ENCODE measurements at regions not wholly inside any gene's neighbourhood (a gene's known extent, or its start where the extent isn't known, plus 50 kb on each side); places are given as distances from the start of the nearest gene placed in this dataset.
"Not testable (repeated sequence)": the region's sequence is repeated elsewhere in the genome, so short reads cannot be mapped to it uniquely, and the experiment has no call there.

DNA sequence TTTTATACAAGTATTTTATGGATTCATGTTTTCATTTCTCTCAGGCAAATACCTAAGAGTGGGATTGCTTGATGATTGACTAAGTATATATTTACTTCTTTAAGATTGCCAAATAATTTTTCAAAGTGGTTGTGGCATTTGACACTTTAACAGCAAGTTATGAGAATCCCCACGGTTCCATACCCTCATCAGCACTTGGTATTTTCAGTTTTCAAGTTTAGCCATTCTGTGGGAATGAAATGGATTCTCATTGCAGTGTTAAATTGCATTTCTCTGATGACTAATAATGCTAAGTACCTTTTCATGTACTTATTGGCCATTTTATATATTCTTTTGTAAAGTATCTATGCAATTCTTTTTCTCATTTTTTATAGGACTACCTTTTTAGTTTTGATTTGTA, 301.5 kb upstream of the DIO3 start:
- no peak for DNase-seq (ENCODE audit: low read depth, low spot score)

DNA sequence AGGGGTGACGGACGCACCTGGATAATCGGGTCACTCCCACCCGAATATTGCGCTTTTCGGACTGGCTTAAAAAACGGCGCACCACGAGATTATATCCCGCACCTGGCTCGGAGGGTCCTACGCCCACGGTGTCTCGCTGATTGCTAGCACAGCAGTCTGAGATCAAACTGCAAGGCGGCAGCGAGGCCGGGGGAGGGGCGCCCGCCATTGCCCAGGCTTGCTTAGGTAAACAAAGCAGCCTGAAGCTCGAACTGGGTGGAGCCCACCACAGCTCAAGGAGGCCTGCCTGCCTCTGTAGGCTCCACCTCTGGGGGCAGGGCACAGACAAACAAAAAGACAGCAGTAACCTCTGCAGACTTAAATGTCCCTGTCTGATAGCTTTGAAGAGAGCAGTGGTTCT, 294.9 kb upstream of the DIO3 start:
- DNase-seq (ENCODE audit: low read depth, low spot score): not testable (repeated sequence)

DNA sequence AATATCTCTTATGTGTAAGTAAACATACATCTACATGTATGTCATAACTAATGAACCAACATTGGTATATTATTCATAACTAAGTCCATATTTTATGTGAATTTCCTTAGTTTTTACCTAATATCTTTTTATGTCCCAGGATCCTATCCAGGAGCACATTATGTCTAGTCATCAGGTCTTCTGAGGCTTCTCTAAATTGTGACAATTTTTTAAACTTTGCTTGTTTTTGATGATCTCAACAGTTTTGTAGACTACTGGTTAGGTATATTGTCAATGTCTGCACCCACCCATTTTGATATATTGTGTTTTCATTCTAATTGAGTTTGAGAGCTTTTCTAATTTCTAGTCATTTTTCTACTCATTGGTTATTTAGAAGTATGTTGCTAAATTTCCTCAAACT, 288.2 kb upstream of the DIO3 start:
- no peak for DNase-seq (ENCODE audit: low read depth, low spot score)

DNA sequence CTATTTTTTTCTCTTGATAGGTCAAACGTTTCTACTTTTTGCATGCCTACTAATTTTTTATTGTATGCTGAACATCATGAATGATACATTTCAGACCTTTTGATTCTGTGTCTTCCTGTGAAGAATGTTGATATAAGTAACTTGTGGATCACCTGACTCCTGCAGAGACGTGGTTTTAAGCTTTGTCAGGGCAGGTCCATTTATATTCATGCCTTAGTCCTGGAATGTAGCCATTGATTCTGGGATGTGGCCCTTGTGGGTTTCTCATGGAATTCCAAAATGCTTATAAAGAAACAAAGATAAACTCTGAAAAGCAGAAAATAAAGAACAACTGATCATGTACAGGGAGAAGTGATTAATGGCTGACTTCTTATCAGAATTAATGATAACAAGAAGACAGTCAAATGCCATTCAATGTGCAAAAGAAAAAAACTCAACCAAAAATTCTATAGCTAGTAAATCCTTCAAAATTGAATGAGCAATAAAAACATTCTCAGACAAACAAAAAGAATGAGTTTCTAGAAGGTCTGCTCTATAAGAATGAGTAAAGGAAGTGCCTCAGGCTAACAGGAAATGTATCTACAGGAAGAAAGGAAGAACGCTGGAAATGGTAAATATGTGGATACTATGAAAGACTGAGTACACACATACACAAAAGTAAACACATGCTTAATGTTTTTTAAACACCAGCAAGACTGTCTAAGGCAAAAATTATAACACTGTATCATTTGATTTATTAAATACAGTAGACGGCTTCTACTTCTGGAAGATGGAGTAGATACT, 284.8 kb upstream of the DIO3 start:
- DNase-seq (ENCODE audit: low read depth, low spot score): no peak

DNA sequence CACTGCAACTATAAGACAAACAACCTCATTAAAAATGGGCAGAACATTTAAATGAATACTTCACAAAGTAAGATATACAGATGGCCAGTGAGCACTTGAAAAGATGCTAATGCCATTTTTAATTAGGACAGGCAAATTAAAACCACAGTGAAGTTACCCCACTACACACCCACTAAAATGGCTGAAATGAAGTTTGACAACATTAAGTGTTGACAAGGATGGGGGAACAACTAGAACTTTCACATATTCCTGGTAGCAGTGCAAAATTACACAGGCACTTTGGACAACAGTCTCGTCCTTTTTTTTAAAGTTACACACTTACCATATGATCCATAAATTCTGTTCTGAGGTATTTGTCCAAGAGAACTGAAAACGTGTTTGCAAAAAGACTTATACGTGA, 278.9 kb upstream of the DIO3 start:
- no peak for DNase-seq (ENCODE audit: low read depth, low spot score)

DNA sequence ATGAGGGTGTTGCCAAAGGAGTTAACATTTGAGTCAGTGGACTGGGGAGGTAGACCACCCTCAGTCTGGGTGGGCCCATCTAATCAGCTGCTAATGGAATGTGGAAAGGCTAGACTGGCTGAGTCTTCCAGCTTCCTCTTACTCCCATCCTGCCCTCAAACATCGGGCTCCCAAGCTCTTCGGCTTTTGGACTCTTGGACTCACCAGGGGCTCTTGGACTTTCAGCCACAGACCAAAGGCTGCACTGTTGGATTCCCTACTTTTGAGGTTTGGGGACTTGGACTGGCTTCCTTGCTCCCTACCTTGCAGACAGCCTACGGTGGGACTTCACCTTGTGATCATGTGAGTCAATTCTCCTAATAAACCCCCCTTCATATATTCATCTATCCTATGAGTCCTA, 276.6 kb upstream of the DIO3 start:
- no peak for DNase-seq (ENCODE audit: low read depth, low spot score)

DNA sequence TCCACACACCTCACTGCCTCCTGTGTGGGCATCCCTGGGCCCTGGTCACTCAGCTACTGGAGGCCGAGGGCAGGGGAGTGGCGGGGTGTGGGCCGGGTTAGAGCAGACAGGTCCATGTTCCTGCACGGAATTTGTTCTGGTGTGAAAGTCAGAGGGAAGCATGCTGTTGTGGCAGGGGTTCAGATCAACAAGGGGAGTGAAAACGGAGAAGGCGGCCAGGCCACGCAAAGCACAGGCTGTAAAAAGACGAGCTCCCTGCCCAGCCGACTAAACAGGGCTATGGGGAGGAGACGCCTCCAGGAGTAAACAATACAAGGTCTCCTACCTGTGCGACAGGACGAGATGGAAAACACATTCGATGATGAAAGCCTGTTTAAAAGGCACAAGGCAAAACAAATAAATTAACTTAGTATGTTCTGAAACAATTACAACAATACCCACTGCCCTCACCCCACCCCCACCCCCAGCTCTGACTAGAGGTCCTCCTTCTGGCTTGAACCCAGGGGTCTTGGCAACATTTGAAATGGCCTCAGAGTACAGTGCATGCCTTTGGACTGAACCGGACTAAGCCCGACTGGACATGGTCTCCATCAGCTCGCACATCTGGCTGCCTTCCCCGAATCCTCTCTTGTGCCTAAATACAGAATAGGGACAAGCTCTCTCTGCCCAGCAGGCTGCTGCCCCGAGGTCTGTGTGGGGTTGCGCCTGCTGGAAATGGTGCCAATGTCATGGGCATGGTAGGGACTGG, 274.9 kb upstream of the DIO3 start:
- DNase-seq (ENCODE audit: low read depth, low spot score): no peak

DNA sequence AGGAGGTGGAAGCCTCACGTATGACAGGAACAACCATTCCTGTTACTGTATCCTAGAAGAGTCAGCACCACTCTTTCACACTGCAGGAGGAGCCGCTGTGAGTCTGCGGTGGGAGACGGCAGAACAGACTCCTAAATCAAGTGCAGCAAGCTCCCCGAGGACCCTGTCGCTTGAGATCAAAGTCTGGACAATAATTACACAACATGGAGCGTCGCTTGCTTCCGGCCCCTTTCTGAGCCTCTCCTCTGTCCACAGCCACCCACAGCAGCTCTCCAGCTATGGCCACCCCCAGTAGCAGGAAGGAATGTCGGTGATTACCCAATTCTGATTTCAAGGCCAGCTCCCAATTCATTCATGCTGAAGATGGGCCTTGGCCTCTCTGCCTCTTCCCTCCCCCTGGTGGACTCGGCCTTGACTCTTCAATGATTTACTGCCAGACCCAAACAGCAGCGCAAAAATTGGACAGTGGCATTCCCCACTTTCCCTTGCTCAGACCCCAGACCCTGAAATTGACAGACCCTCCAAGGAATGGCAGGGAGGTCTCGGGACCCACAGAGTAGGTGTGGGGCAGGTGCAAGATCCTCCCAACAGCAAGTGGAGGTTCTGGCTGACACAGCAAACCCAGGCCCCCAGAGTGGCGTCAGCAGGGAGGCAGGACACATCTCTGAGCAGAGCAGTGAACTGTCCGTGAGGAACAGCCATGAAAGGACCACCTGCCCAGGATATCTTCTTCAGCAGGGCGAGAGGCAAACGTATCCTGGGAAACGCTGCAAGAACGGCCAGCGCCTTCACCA, 272.7 kb upstream of the DIO3 start:
- DNase-seq (ENCODE audit: low read depth, low spot score): no peak

DNA sequence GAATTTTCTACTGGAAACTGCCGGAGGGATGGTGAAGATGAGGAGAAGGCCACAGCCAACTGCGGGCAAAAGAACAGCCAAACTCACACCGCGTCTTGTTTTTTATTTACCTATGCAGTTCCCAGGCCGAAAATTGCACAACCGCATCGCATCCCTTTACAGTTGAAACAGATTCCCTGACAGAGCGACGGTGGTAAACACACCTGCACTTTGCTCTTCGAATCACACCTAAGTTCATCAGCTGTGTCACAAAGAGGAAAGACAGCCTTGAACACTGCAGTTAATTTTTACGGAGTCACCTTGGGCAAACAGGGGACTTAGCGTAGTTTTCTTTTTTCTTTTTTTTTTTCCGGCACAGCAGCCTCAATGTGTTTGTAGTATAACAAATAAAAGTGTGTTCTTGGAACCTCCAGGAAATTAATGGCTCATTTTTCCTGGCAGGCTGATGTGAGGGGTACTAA, 272.0 kb upstream of the DIO3 start:
- no peak for DNase-seq (ENCODE audit: low read depth, low spot score)

DNA sequence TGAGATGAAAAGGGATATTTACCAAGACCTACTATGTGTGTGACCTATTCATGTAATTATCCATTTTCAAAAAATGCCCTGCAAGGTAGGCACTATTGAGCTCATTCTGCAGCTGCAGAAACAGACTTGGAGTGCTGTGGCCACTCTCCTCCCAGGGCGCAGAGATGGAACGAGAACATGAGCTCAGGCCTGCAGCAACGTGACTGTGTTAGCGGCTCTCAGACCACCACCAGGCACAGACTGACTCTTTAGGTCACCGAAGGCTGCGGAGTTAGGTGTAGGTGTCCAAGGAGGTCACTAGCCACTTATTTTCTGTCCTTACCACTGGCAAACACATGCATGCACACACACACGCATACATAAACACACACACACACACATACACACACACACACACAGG, 271.4 kb upstream of the DIO3 start:
- DNase-seq (ENCODE audit: low read depth, low spot score): no peak

DNA sequence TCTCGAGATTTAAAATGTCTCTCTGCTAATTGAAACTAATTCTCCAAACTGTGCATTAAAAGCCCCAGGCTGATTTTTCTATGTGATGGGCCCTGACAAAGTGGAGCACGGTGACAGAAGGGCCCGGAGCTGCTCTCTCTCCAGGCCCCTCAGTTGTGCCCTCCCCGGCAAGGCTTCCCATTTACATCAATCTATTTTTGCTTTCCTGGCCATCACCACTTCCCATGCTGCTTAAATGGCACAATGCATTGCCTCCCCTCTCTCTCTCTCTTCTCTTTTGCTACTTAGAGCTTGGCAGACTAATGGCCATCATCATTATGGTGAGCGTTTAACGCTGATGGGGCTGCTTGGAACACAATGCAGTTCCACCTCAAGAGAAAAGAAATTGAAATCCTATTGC, 270.7 kb upstream of the DIO3 start:
- DNase-seq (ENCODE audit: low read depth, low spot score): no peak

DNA sequence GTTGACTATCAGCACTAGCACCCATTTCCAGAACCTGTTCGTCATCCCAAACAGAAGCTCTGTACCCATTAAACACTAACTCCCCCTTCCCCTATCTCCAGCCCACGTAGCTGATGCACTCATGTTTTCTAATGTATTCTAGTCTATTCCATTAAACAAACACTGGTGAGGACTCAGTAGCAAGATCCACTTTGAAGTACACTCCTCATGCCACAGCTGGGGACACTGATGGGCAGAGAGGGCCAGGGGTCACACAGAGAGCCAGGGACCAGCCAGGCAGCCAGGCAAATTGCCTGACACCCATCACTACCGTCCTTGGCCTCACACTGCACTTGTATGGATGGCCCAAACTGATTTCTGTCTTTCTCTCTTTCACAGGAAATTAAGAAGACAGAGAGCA, 269.9 kb upstream of the DIO3 start:
- DNase-seq (ENCODE audit: low read depth, low spot score): no peak

DNA sequence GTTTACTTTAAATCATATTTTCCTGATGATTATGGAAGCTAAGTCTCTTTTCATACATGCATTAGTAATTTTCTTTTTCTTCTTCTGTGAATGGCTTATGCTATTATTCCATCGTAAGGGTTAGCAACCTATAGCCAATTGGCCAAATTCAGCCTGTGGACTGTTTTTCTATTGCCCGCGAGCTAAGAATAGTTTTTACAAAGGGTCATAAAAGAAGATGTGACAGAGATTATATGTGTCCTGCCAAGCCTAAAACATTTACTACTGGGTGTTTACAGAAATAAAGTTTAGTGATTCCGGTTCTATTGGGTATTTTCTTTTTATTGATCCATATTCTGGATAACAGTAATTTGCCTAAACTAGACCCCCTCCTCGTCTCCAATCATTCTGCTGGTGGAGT, 268.8 kb upstream of the DIO3 start:
- no peak for DNase-seq (ENCODE audit: low read depth, low spot score)

DNA sequence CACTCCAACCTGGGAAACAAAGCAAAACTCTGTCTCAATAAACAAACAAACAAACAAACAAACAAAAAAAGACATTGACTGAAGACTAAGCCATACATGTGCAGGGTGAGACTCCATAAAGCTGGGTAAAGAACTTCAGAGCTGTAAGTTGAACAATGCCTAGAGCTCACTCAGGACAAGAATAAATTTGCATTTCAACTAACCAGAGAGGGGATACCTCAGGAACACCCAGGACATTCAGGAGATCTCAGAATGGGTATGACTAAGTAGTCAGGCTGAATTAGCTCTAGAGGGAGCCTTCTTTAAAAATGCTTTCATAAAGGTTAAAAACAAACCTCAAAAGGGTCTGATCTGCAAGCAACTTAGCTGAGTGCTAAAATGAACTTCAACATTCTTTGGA, 267.7 kb upstream of the DIO3 start:
- DNase-seq (ENCODE audit: low read depth, low spot score): no peak

DNA sequence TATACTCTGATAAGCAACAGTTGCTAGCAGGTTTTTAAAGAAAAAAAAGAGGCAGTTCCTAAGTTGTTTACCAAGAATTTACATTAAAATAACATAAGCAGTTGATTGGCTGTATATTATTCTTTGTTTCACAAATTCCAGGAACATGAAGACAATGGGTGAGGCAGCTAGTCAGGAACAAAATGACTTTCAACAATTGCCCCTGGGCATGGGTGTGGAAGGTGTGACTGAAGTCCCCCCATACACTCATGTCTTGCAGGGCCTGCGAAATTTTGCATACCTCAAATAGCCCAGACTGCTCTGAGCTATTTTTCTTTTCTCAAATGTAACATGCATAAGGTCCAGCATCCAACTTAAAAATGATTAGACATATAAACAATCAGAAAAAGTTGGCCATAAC, 267.2 kb upstream of the DIO3 start:
- no peak for DNase-seq (ENCODE audit: low read depth, low spot score)

DNA sequence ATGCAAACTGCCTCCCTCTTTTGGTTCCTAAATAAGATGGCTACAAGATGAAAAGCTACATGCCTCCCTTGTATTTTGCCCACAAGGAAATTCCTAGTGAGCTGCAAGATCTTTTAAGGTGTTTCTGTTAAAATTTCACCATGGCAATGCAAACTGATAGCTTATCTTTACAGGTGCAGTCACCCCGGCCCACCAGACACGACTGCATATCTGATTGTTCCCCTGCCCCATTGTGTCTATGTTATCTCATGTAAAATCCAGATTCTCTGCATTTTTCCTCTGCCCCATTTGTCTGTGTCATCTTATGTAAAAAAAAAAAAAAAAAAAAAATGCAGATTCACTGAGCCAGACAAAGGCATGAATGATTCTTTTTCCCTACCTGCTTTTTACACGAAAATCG, 261.5 kb upstream of the DIO3 start:
- not testable (repeated sequence) for DNase-seq (ENCODE audit: low read depth, low spot score)

DNA sequence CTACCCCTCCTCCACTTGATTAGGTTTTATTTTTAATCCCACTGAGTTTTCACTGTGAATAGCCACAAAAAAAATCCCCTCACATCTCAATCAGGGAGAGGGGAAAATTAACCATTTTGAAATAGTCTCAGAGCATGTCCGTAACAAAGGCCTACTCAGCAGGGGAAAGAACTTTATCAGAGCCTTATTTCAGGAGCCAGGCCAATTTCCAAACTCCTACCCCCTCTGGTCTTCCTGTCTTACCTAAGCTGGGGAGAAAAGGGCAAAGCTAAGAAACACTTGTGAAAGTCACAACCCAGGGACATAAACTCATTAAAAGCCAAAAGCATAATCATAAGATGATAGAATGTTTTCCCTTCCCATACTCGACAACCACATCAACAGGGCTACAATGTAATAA, 260.3 kb upstream of the DIO3 start:
- no peak for DNase-seq (ENCODE audit: low read depth, low spot score)

DNA sequence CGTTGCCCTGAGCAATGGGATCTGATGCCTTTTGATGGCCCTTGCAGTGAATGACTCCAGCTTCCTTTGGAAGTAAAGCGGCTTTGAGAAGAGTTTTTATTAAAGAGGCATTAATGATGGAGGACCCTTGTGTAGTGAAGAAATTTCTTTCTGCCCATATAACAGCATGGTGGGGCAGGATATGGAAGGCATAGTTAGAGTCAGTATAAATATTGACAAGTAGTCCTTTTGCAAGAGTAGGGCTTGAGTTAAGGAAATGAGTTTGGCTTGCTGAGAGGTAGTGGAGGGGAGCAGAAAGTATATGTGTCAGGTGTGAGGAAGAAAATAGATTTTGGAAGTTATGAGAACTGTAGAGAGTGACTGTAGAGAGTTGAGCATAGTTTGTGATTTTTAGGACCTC, 254.1 kb upstream of the DIO3 start:
- not testable (repeated sequence) for DNase-seq (ENCODE audit: low read depth, low spot score)

DNA sequence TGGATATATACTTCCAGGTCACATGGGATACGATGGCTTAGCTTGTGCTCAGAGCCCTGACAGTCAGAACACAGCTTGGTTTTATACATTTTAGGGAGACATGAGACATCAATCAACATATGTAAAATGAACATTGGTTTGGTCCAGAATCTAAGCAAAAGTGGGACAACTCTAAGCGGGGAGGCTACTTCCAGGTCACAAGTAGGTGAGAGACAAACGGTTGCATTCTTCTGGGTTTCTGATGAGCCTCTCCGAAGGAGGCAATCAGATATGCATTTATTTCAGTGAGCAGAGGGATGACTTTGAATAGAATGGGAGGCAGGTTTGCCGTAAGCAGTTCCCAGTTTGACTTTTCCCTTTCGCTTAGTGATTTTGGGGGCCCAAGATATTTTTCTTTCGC, 250.1 kb upstream of the DIO3 start:
- DNase-seq (ENCODE audit: low read depth, low spot score): not testable (repeated sequence)

DNA sequence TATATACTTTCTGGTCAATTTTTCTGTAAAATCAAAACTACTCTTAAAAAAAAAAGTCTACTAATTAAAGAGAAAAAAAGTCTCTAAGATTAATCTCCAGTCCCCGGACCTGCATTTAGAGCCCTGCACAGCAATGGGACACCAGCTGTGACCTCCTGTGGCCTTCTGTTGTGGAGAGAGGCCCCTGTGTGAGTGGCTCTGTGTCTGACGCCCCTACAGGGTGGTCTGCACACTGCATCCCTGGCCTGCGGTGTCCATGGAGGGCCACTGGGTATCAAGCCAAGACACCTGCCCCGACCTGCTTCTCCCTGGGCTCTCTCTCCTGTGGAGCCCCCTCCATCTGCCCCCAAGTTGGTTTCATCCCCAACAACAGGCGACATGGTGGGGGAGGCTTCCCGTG, 248.0 kb upstream of the DIO3 start:
- DNase-seq (ENCODE audit: low read depth, low spot score): no peak

DNA sequence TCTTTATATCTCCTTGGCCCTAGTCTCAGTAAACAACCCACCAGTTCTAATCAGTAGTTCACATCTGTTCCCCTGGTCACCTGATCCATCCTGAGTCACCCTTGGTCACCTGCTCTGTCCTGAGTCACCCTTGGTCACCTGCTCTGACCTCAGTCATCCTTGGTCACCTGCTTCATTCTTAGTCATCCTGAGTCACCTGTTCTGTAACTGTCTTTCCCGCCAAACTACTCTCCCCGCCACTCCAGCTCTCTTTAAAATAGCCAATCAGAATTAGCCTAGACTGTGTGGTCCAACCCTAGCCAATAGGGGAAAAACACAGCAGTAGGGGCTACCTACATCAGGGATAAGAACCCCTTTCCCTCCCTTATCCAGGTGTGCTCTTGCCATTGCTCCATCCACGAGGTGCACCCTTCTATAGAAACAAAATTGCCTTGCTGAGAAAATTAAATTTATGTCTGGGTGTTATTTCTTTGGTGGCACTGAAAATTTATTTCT, 245.4 kb upstream of the DIO3 start:
- no peak for DNase-seq (ENCODE audit: low read depth, low spot score)

DNA sequence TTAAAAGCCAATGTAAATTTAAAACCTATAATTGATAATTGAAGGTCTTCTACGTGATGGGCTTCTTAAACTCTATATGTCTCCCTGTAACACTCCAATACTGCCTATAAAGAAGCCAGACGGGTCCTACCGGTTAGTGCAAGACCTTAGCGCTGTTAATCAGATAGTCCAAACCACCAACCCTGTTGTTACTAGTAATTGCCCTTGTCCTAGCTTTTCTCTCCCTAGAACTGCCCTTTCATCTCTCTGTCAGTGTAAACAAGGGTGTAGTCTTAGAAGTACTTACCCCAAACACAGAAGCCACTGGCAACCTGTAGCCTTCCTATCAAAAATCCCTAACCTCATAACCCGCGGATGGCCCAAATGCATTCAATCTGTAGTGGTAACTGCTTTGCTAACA, 243.0 kb upstream of the DIO3 start:
- no peak for DNase-seq (ENCODE audit: low read depth, low spot score)

Measured in activated CD4-positive, CD25-positive, alpha-beta regulatory T cell treated with anti-CD3 and anti-CD28 coated beads, Interleukin-2, amount 50 U/mL, for 16 hours (primary cell).